ENCODE measurements at regions not wholly inside any gene's neighbourhood (a gene's known extent, or its start where the extent isn't known, plus 50 kb on each side); places are given as distances from the start of the nearest gene placed in this dataset.

GRCh38 chr7:24483804-24484203 lies 89.4 kb upstream of the PALS2 start:
- TF ChIP-seq CTCF (IDR thresholded peaks at IDR 0.05; ENCODE audit: insufficient read depth, missing control alignments) = no peak
- FAIRE-seq (no peak), DNase-seq (ENCODE audit: insufficient read length, low spot score) (no peak)

- DNase-seq (ENCODE audit: insufficient read length, low spot score) (no peak), FAIRE-seq (no peak)
- no peak for TF ChIP-seq CTCF (IDR thresholded peaks at IDR 0.05; ENCODE audit: insufficient read depth, missing control alignments)
These were observed 80.7 kb upstream of the PALS2 start for GRCh38 chr7:24492576-24492975.

DNA sequence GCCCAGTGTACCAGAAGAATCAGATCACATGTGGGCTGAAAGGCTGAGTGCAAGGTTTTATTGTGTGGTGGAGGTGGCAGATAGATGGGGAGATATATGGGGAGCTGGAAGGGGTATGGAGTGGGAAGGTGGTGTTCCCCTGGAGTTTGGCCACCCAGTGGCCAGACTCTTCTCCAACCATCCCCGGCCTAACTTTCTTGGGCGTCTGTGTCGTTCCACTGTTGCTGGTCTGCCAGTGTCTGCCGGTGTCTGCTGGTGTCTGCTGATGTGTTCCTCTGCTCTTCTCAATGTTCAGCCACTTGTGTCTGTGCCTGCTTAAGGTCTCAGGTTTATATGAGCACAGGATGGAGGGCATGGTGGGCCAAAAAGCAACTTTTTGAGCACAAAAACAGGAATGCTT lies 78.4 kb upstream of the PALS2 start:
- no peak for TF ChIP-seq CTCF (IDR thresholded peaks at IDR 0.05; ENCODE audit: insufficient read depth, missing control alignments)
- FAIRE-seq (no peak), DNase-seq (ENCODE audit: insufficient read length, low spot score) (no peak)

DNA sequence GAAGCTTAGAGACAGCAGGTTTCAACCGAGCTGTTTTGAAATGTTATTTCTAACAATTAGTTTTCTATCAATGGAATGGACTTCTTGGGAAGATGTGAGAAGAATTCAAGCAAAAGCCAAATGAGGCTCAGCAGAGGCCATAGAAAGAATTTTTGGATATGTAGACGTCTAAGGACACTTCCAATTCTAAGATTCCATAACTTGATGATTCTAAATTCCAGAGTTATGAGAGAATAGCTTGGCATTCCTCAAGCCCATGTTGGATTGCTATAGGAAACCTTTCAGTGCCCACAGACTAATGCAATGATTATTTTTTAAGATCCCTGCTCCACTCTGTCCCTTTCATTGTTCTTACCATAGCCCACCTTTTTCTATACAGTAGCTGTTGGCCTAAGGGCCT lies 77.2 kb upstream of the PALS2 start:
- TF ChIP-seq CTCF (IDR thresholded peaks at IDR 0.05; ENCODE audit: insufficient read depth, missing control alignments) = no peak
- no peak for DNase-seq (ENCODE audit: insufficient read length, low spot score)
- FAIRE-seq = no peak

GRCh38 chr7:24498439-24498838 lies 74.8 kb upstream of the PALS2 start:
- FAIRE-seq = no peak
- no peak for TF ChIP-seq CTCF (IDR thresholded peaks at IDR 0.05; ENCODE audit: insufficient read depth, missing control alignments)
- DNase-seq (ENCODE audit: insufficient read length, low spot score) = no peak

GRCh38 chr7:24499871-24500270 lies 73.4 kb upstream of the PALS2 start:
- FAIRE-seq = no peak

DNA sequence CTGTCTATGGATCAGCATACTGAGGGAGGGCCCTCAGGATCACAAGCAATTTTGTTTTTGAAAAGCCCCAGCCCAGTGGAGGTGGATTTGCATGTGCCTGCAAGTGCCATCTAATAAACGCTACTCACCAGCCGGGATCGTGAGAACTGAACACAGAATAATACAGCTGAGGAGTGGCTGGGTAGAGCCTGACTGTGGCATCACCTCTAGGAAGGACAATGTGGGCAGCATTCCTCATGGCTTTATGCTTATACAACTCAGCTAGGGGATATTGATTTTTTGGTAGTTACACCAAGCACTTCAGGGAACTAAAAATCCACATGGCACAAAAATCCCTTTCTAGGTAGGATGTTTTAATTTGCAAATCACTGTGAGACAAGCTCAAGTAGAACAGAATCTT lies 72.7 kb upstream of the PALS2 start:
- TF ChIP-seq CTCF (IDR thresholded peaks at IDR 0.05; ENCODE audit: insufficient read depth, missing control alignments) = no peak
- FAIRE-seq = no peak
- no peak for DNase-seq (ENCODE audit: insufficient read length, low spot score)

More at GRCh38 chr7:24499871-24500270, 73.4 kb upstream of the PALS2 start:
- no peak for DNase-seq (ENCODE audit: insufficient read length, low spot score)
- no peak for TF ChIP-seq CTCF (IDR thresholded peaks at IDR 0.05; ENCODE audit: insufficient read depth, missing control alignments)
